H4 (cell line): ENCODE measurements at regions not wholly inside any gene's neighbourhood (a gene's known extent, or its start where the extent isn't known, plus 50 kb on each side); places are given as distances from the start of the nearest gene placed in this dataset.

Source experiments
- DNase-seq: peaks from one replicate; pipeline ENCODE4 v3.0.0-alpha.2; 2015; ENCODE audit warnings: low spot score

GRCh38 chr6:163954088-163954775 lies 539.7 kb downstream of the QKI start:
- DNase-seq: no peak

GRCh38 chr6:163952005-163952404 lies 537.5 kb downstream of the QKI start:
- DNase-seq: no peak

GRCh38 chr6:163951326-163951725 lies 536.8 kb downstream of the QKI start:
- no peak for DNase-seq

DNA sequence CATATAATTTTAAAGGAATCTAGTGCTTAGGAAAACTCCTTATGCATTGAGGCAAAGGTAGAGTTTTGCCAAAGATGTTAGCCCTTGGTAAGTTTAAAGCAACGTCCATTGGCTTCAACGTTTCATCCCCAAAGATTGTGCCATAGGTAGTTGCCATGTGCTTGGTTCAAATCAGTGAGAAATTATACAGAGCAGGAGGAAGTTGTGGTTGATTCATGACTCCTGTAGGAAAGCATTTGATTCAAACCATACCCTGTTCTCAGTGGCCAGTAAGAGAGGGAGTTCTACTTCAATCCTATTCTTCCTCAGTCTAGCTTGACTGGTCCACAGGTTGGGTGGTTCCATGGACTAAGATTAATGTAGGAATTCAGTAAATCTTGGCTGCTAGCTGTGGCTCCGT lies 535.6 kb downstream of the QKI start:
- DNase-seq: no peak

DNA sequence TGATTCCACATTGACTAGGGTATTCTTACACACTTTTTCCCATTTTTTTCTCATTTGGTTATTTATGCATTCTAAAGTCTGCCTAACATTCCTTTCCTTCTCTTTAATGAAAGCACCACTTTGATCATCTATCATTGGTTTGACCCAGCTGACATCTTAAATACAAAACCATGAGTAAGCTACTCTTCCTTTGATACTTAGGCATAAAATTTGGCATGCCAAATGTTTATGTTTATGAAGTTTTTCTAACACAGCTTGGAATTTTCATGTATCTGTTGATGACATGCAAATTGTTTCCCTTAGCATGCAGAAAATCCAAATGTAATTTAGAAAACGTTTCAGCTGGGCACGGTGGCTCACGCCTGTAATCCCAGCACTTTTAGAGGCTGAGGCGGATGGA lies 534.9 kb downstream of the QKI start:
- DNase-seq: no peak

DNA sequence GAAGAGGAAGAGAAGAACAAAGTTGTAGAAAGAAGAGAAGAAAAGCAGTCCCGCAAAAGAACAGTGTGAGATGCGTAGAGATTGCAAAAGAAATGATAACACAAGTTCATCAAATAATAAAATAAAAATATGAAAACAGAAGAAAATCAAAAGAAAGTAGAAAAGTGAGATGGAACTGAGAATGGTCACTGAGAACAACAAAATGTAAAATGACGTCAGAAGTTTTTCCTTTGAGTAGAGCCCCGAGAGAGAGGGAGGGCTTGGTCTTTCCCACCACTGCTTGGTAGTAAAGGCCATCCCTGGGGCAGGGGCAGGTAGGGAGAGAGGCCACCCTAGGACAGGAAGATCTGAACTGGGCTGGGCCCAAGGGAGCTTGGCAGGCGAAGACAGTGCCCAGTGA lies 533.7 kb downstream of the QKI start:
- no peak for DNase-seq

DNA sequence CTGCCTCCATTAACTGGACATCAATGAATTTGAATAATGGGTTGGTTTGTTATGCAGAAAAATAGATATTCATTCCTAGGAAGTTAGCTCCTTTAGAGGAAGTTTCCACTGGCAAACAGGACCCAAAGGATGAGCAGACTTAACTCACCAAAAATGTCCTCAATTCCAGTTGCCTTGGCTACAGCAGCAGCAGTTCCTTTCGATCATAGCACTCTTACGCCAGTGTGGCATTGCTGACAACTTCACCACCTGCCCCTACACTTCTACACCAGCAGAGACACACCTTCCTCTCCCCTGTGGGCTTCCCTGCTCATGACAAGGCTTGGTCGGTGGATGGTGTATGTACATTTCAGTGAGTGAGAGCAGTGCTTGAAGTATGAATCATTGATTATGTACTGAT lies 532.8 kb downstream of the QKI start:
- DNase-seq: no peak

GRCh38 chr6:163946437-163946836 lies 531.9 kb downstream of the QKI start:
- no peak for DNase-seq

- no peak for DNase-seq
These were observed 531.3 kb downstream of the QKI start for GRCh38 chr6:163945808-163946207.

DNA sequence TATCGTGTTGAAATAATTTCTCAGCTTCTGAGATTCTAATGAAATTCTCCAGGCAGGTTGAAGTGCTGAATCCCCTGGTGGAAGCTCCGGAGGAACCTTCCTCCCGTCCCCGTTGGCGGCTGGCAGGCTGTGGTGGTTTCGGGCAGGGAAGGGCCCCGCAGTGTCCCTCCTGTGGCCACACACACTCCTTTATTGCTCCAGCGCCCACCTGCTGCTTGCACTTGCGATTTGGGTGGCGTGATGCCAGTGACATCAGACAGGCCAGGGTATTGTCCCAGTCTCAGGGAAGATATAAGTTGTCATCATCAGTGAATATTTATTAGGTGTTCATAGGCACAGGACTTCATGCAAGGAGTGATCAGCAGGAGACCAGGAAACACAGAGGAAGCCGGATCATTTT lies 530.4 kb downstream of the QKI start:
- DNase-seq: no peak

- DNase-seq: no peak
These were observed 529.3 kb downstream of the QKI start for GRCh38 chr6:163943607-163944385.

GRCh38 chr6:163942790-163943189 lies 528.3 kb downstream of the QKI start:
- DNase-seq: no peak

GRCh38 chr6:163941624-163941976 lies 527.1 kb downstream of the QKI start:
- no peak for DNase-seq

GRCh38 chr6:163940705-163941623 lies 526.4 kb downstream of the QKI start:
- no peak for DNase-seq

DNA sequence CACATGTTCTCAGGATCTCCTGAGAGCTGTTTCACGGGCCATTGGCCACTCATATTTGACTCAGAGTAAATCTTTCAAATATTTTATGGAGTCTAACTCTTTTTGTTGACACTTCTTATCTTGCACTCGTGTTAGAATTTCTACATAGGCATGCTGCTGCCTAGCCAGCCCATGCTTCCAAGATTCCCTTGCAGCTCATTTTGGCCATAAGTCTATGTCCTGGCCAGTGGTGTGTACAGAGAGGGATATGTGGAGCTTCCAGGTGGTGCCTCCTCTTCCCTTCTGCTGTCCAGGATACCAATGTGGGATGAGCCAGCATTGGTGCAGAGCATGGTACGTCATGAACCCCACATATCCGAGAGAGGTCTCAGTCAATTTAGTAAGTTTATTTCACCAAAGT lies 522.6 kb downstream of the QKI start:
- DNase-seq: no peak

- no peak for DNase-seq
These were observed 520.7 kb downstream of the QKI start for GRCh38 chr6:163935158-163935762.

GRCh38 chr6:163930012-163930411 lies 515.5 kb downstream of the QKI start:
- no peak for DNase-seq

GRCh38 chr6:163929538-163929937 lies 515.0 kb downstream of the QKI start:
- no peak for DNase-seq

DNA sequence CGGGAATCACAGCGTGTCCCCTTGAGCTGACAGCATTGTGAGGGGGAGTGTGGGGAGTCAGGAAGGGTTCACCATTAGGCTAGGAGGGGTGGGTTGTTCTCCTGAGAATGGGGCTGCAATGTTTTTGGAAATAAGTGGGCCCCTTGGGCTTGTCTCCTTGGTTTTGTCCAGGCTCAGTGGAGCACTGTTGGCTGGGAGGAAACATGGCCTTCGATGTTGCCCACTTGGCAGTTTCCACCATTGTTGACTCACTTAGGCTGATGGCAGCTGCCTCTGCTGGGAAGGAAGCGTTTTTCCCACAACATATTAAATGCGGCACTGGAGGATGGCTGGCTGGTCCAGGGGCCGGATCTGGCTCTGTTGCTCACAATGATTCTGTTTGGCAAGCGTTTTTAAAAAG lies 512.1 kb downstream of the QKI start:
- no peak for DNase-seq

GRCh38 chr6:163925839-163926238 lies 511.3 kb downstream of the QKI start:
- DNase-seq: no peak

GRCh38 chr6:163923658-163924411 lies 509.3 kb downstream of the QKI start:
- no peak for DNase-seq
